ENCODE measurements at regions not wholly inside any gene's neighbourhood (a gene's known extent, or its start where the extent isn't known, plus 50 kb on each side); places are given as distances from the start of the nearest gene placed in this dataset.

DNA sequence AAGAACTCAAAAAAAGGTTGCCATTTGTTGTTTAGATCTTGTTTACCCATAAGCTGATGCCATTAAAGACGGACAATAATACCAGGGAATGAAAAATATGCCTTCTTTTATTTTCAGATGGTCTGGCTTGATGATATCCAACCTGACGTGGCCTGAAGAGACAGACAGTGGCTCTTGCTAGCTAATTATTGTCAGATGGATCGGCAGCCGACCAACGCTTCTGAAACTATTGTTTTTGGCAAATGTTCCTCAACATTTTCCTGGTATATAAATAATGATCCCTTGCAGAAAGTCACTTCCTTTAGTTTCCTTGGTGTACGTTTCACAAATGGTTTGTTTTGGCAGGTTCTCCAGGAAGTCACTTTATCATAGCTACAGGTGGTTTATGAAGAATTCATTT lies 290.9 kb upstream of the TSHZ2 start:
- H4K20me1 ChIP-seq (ENCODE audit: control insufficient read depth, extremely low read depth, insufficient read depth, low read length), result no peaks in the 10 kb centered on the region
- no peak overlapping the region for H3K4me3 ChIP-seq (replicated peaks in 1 of 4; ENCODE audit: control extremely low read depth in 1 of 4, insufficient read depth in 1 of 4, low read depth in 3 of 4, low read length in 4 of 4)
- H3K9ac ChIP-seq (ENCODE audit: insufficient read depth, low read length), result no peak overlapping the region
- no peaks in the 10 kb centered on the region for H3K4me1 ChIP-seq (ENCODE audit: control insufficient read depth, extremely low read depth, insufficient read depth, low read length)
- H3K9me3 ChIP-seq (ENCODE audit: control insufficient read depth, insufficient read depth, low read depth, low read length), result no peaks in the 10 kb centered on the region
- no peak overlapping the region for H3K27ac ChIP-seq (ENCODE audit: insufficient read depth, low read length)
- TF ChIP-seq EZH2 (IDR thresholded peaks at IDR 0.05; ENCODE audit: low read length, missing control alignments), result no peak
- no peak for TF ChIP-seq CTCF (conservative IDR thresholded peaks at IDR 0.05 in 1 of 2, IDR thresholded peaks at IDR 0.05 in 1 of 2; ENCODE audit: low read depth in 1 of 2, low read length in 2 of 2)
- H2AFZ ChIP-seq (ENCODE audit: low read length), result no peak overlapping the region
- H3K27me3 ChIP-seq (ENCODE audit: control insufficient read depth, insufficient read depth, low read length), result no peaks in the 10 kb centered on the region
- DNase-seq (ENCODE audit: low read depth in 2 of 2), result no peak
- no peaks in the 10 kb centered on the region for H3K36me3 ChIP-seq (ENCODE audit: control insufficient read depth, insufficient read depth, low read length)
- H3K79me2 ChIP-seq (ENCODE audit: control insufficient read depth, insufficient read depth, low read length), result no peaks in the 10 kb centered on the region
- H3K4me2 ChIP-seq (ENCODE audit: extremely low read depth, insufficient read depth, low read length), result no peak overlapping the region

DNA sequence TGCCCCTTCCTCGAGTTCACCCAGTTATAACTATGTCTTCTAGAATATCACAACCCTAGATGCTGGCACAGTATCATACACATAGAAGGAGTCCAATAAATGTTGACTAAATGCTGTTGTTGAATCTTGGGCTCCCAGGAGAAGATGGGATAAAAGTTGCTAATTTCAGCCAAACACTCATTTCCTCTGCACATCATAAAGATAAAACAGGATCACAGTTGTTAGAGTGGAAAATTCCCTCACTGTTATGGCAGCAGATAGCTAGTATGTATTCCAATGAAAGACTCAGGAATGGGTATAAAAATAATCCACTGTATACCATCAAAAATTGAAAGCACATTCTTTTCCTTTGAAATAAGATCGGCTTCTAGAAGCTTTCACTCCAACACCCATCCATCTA lies 294.9 kb upstream of the TSHZ2 start:
- Histone ChIP-seq H3K4me3 (replicated peaks in 1 of 4; ENCODE audit: control extremely low read depth in 1 of 4, insufficient read depth in 1 of 4, low read depth in 3 of 4, low read length in 4 of 4) (no peak overlapping the region), H3K9ac (ENCODE audit: insufficient read depth, low read length) (no peak overlapping the region), H3K4me2 (ENCODE audit: extremely low read depth, insufficient read depth, low read length) (no peak overlapping the region), H3K36me3 (ENCODE audit: control insufficient read depth, insufficient read depth, low read length) (no peaks in the 10 kb centered on the region), H3K9me3 (ENCODE audit: control insufficient read depth, insufficient read depth, low read depth, low read length) (no peaks in the 10 kb centered on the region), H3K4me1 (ENCODE audit: control insufficient read depth, extremely low read depth, insufficient read depth, low read length) (no peaks in the 10 kb centered on the region), H3K27me3 (ENCODE audit: control insufficient read depth, insufficient read depth, low read length) (no peaks in the 10 kb centered on the region), H3K79me2 (ENCODE audit: control insufficient read depth, insufficient read depth, low read length) (no peaks in the 10 kb centered on the region), H4K20me1 (ENCODE audit: control insufficient read depth, extremely low read depth, insufficient read depth, low read length) (no peaks in the 10 kb centered on the region), H2AFZ (ENCODE audit: low read length) (no peak overlapping the region), H3K27ac (ENCODE audit: insufficient read depth, low read length) (no peak overlapping the region)
- DNase-seq (ENCODE audit: low read depth in 2 of 2), result no peak
- TF ChIP-seq EZH2 (IDR thresholded peaks at IDR 0.05; ENCODE audit: low read length, missing control alignments) (no peak), CTCF (conservative IDR thresholded peaks at IDR 0.05 in 1 of 2, IDR thresholded peaks at IDR 0.05 in 1 of 2; ENCODE audit: low read depth in 1 of 2, low read length in 2 of 2) (no peak)

DNA sequence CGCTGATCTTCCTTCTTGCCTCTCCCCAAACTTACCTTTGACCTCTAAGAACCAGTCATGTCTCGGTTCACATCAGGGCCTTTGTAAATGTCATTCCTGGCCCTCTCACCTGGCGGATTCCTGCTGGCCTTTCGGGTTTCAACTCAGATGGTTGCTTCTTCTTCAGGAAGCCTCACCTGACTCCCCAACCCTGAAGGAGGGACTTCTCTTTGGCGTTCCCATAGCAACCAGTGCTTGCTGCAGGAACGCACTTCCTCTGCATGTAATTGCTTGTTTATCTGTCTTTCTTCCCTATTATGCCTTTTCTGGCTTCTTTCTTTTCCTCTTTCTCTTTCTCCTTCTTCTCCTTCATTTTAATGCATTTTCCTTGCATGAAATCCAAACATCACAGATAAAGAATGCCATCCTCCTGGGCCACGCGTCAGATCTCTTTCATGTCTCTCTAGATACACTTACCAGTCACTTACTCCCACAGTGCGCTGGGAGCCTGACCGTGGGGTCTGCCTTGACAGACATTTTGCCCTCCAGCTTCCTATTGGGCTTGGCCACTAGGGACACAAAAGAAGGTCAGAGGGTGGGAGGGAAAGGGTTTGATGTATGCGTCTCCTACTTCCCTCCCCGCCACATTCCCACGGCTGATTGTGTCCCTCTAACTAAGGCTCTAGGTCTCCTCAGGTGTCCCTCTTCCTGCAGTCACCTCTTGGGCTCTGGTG lies 295.7 kb upstream of the TSHZ2 start:
- Histone ChIP-seq H3K27me3 (ENCODE audit: control insufficient read depth, insufficient read depth, low read length) (no peaks in the 10 kb centered on the region), H2AFZ (ENCODE audit: low read length) (no peak overlapping the region), H3K27ac (ENCODE audit: insufficient read depth, low read length) (no peak overlapping the region), H3K4me2 (ENCODE audit: extremely low read depth, insufficient read depth, low read length) (no peak overlapping the region), H3K79me2 (ENCODE audit: control insufficient read depth, insufficient read depth, low read length) (no peaks in the 10 kb centered on the region), H3K9ac (ENCODE audit: insufficient read depth, low read length) (no peak overlapping the region), H3K9me3 (ENCODE audit: control insufficient read depth, insufficient read depth, low read depth, low read length) (no peaks in the 10 kb centered on the region), H3K36me3 (ENCODE audit: control insufficient read depth, insufficient read depth, low read length) (no peaks in the 10 kb centered on the region), H4K20me1 (ENCODE audit: control insufficient read depth, extremely low read depth, insufficient read depth, low read length) (no peaks in the 10 kb centered on the region), H3K4me1 (ENCODE audit: control insufficient read depth, extremely low read depth, insufficient read depth, low read length) (no peaks in the 10 kb centered on the region), H3K4me3 (replicated peaks in 1 of 4; ENCODE audit: control extremely low read depth in 1 of 4, insufficient read depth in 1 of 4, low read depth in 3 of 4, low read length in 4 of 4) (no peak overlapping the region)
- TF ChIP-seq EZH2 (IDR thresholded peaks at IDR 0.05; ENCODE audit: low read length, missing control alignments) (no peak), CTCF (conservative IDR thresholded peaks at IDR 0.05 in 1 of 2, IDR thresholded peaks at IDR 0.05 in 1 of 2; ENCODE audit: low read depth in 1 of 2, low read length in 2 of 2) (no peak)
- DNase-seq (ENCODE audit: low read depth in 2 of 2), result no peak
